Kasumi-1 (cell line): ENCODE measurements at regions not wholly inside any gene's neighbourhood (a gene's known extent, or its start where the extent isn't known, plus 50 kb on each side); places are given as distances from the start of the nearest gene placed in this dataset.

Source experiments
- DNase-seq, 2 experiments: peaks; one replicate each; lab custom pipeline; 2025; lab: John Stamatoyannopoulos, UW

GRCh38 chr3:106533093-106533787 lies 664.4 kb upstream of the CBLB start:
- DNase-seq = peak in 1 of 2 experiments; percentile 3

- DNase-seq = peak in 1 of 2 experiments; percentile 75
These were observed 665.0 kb upstream of the CBLB start for GRCh38 chr3:106533788-106534160.

- DNase-seq = peak; percentile 94 to 96
These were observed 665.4 kb upstream of the CBLB start for GRCh38 chr3:106534206-106534605.

GRCh38 chr3:106540743-106541142 lies 671.9 kb upstream of the CBLB start:
- no peak for DNase-seq

- no peak for DNase-seq
These were observed 673.4 kb upstream of the CBLB start for GRCh38 chr3:106542101-106542769.

GRCh38 chr3:106552351-106553043 lies 683.7 kb upstream of the CBLB start:
- no peak for DNase-seq

GRCh38 chr3:106560451-106560966 lies 691.7 kb upstream of the CBLB start:
- DNase-seq = no peak

- no peak for DNase-seq
These were observed 697.5 kb upstream of the CBLB start for GRCh38 chr3:106566277-106566676.

GRCh38 chr3:106570426-106570825 lies 701.6 kb upstream of the CBLB start:
- DNase-seq = no peak

- no peak for DNase-seq
These were observed 704.8 kb upstream of the CBLB start for GRCh38 chr3:106573605-106574004.

GRCh38 chr3:106575029-106575428 lies 706.2 kb upstream of the CBLB start:
- DNase-seq = no peak

- no peak for DNase-seq
These were observed 708.4 kb upstream of the CBLB start for GRCh38 chr3:106577241-106577640.

GRCh38 chr3:106578911-106579310 lies 710.1 kb upstream of the CBLB start:
- no peak for DNase-seq

GRCh38 chr3:106582151-106582550 lies 713.3 kb upstream of the CBLB start:
- no peak for DNase-seq

- DNase-seq = no peak
These were observed 718.7 kb upstream of the CBLB start for GRCh38 chr3:106587551-106587950.

- DNase-seq = no peak
These were observed 719.9 kb upstream of the CBLB start for GRCh38 chr3:106588739-106589138.

GRCh38 chr3:106589311-106589942 lies 720.6 kb upstream of the CBLB start:
- no peak for DNase-seq

- DNase-seq = no peak
These were observed 721.4 kb upstream of the CBLB start for GRCh38 chr3:106590216-106590615.

- no peak for DNase-seq
These were observed 724.6 kb upstream of the CBLB start for GRCh38 chr3:106593381-106593780.

- DNase-seq = peak; percentile 78 to 80
These were observed 741.0 kb upstream of the CBLB start for GRCh38 chr3:106609666-106610301.

GRCh38 chr3:106610362-106610959 lies 741.6 kb upstream of the CBLB start:
- DNase-seq = no peak

- no peak for DNase-seq
These were observed 742.3 kb upstream of the CBLB start for GRCh38 chr3:106611116-106611515.
